SK-N-MC (cell line): ENCODE measurements at regions not wholly inside any gene's neighbourhood (a gene's known extent, or its start where the extent isn't known, plus 50 kb on each side); places are given as distances from the start of the nearest gene placed in this dataset.

Source experiments
- DNase-seq: peaks from one replicate; pipeline ENCODE4 v3.0.0-alpha.2; 2011; ENCODE audit warnings: low read depth, low spot score
- H3K27ac ChIP-seq: fragments of 200-600 bp; sonication (generic); 2 replicates; pipeline ENCODE4 v1.5.1; 2016; ENCODE audit warnings: mixed run types
- H3K36me3 ChIP-seq: fragments of 200-600 bp; sonication (generic); 2 replicates; pipeline ENCODE4 v1.6.1; 2017; ENCODE audit warnings: antibody characterized with exemption, low read length, mixed read lengths; ENCODE audit not compliant: insufficient read depth
- H3K4me3 ChIP-seq: fragments of 200-600 bp; sonication (generic); 2 replicates; pipeline ENCODE4 v1.5.1; 2016
- H3K9ac ChIP-seq: fragments of 200-600 bp; sonication (generic); 2 replicates; pipeline ENCODE4 v1.8.0; 2017; ENCODE audit warnings: mixed run types, mixed read lengths; ENCODE audit not compliant: insufficient read length
- H3K9me3 ChIP-seq: fragments of 200-600 bp; sonication (generic); 2 replicates; pipeline ENCODE4 v1.6.1; 2017; ENCODE audit warnings: low read depth, mild to moderate bottlenecking, antibody characterized with exemption, low read length, moderate library complexity, mixed read lengths
- EZH2 ChIP-seq: fragments of 200-600 bp; sonication (generic); IDR thresholded peaks from one replicate; pipeline ENCODE4 v1.6.1; 2017; ENCODE audit warnings: antibody characterized with exemption
- FOXP2 ChIP-seq: optimal IDR thresholded peaks from 2 replicates; pipeline ENCODE3; 2011; ENCODE audit warnings: mild to moderate bottlenecking, moderate library complexity; ENCODE audit not compliant: insufficient read depth; ENCODE audit errors: extremely low read length, control extremely low read depth
- POLR2AphosphoS5 ChIP-seq: IDR thresholded peaks from 2 replicates; pipeline ENCODE4 v1.6.1; 2012; ENCODE audit warnings: mild to moderate bottlenecking, low read depth, low read length, borderline replicate concordance

DNA sequence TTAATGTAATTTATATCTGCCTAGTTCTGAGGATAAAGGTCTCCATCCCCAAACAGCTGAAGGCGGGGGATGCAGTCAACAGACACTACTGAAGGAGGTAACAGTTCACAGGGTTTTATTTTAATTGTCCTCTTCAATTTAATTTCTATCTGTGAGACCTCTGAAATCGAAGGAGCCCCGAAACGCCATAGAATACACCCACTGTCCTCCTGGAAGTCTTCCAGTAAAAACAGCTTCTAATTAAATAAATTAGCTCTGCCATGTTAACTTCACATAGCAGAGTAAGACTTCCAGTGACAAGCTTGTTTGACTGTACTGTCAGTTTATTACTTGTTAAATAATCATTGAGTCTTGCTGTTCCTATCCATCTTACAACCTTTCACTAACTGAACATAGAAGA lies 193.5 kb downstream of the SEC61B start:
- Histone ChIP-seq H3K4me3 (no peak overlapping the region), H3K27ac (no peak overlapping the region), H3K36me3 (no peaks in the 10 kb centered on the region), H3K9ac (no peak overlapping the region), H3K9me3 (no peaks in the 10 kb centered on the region)
- no peak for DNase-seq
- TF ChIP-seq FOXP2 (no peak), EZH2 (no peak), POLR2AphosphoS5 (no peak)

DNA sequence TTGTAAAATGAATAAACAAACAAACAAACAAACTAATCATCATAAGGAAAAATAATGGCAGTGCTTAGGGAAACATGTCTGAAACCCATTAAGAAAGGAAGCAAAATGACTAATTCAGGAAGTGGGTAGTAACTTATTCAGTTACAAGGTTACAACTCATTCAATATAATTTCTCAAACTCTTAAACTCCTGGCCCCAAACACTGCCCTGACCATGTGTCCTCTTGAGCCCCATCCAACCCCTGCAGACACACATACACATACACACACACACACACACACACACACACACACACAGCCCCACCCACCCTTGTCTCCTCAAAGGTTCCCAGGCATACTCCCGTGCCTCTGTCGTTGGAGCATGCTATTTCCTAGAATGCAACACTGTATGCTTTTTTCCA lies 193.9 kb downstream of the SEC61B start:
- TF ChIP-seq POLR2AphosphoS5 = no peak
- TF ChIP-seq FOXP2 = no peak
- TF ChIP-seq EZH2 = no peak
- DNase-seq = no peak
- H3K9me3 ChIP-seq = no peaks in the 10 kb centered on the region
- no peaks in the 10 kb centered on the region for H3K36me3 ChIP-seq
- no peak overlapping the region for H3K9ac ChIP-seq
- no peak overlapping the region for H3K27ac ChIP-seq
- no peak overlapping the region for H3K4me3 ChIP-seq

DNA sequence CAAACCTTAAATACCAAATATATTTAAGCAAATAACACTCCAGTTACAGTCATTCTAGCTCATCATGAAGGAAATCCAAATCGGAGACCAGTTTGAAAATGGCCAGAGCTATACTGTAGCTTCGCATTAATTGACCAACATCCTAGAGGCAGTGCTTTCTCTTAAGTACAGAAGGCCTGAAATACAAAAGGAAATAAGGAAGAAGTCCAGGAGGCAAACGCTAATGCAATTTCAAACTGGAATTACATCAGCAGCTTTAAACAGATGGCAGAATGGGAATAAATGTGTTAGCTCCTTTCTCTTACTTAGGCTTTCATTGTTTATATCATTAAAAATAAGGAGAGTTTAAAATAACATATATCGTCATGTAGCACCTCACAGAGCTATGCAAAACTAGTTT lies 197.0 kb downstream of the SEC61B start:
- no peaks in the 10 kb centered on the region for H3K9me3 ChIP-seq
- no peaks in the 10 kb centered on the region for H3K36me3 ChIP-seq
- TF ChIP-seq EZH2 = no peak
- no peak for TF ChIP-seq FOXP2
- TF ChIP-seq POLR2AphosphoS5 = no peak
- no peak overlapping the region for H3K4me3 ChIP-seq
- DNase-seq = peak; percentile 28
- peak overlapping the region; percentile 19 for H3K9ac ChIP-seq
- H3K27ac ChIP-seq = peak overlapping the region; percentile 54

DNA sequence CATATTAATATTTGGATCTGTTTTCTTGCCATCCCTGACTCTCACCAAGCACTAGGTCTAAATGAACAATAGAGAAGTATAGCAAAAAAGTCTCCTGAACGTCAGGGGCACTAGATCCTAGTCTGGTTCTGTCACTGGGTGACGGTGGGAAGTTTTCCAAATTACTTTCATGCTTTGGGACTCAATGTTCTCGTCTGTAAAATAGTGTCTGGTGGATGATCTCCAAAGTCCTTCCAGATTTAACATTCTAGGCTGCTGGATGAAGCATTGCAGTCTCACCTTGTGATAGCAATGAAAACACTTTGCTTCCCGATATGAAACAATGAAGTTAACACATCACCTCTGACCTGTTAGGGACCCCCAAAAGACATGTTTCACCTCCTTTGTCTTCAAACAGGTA lies 199.3 kb downstream of the SEC61B start:
- Histone ChIP-seq H3K9me3 (no peaks in the 10 kb centered on the region), H3K9ac (no peak overlapping the region), H3K36me3 (no peaks in the 10 kb centered on the region), H3K27ac (no peak overlapping the region), H3K4me3 (no peak overlapping the region)
- DNase-seq = no peak
- no peak for TF ChIP-seq EZH2
- TF ChIP-seq FOXP2 = no peak
- TF ChIP-seq POLR2AphosphoS5 = no peak

DNA sequence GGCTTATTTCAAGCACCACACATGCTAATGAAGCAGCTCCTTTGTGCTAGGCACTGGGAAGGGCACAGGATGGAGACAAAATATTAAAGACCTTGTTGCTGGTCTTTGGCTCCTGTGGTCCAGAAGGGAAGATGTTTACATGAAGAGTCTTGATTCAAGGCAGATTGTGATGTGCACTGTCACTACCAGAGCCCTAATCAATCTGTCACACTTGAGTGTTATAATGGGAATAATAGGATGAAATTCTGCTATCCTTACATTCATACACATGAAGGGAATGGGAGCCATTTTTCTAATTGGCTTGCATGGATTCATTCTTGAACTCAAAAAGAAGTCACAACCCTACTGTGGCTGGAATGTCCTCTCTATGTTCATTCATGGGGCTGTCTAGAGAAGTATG lies 203.0 kb downstream of the SEC61B start:
- Histone ChIP-seq H3K4me3 (no peak overlapping the region), H3K9ac (no peak overlapping the region), H3K9me3 (no peaks in the 10 kb centered on the region), H3K27ac (no peak overlapping the region), H3K36me3 (no peaks in the 10 kb centered on the region)
- no peak for DNase-seq
- TF ChIP-seq POLR2AphosphoS5 = no peak
- TF ChIP-seq FOXP2 = no peak

DNA sequence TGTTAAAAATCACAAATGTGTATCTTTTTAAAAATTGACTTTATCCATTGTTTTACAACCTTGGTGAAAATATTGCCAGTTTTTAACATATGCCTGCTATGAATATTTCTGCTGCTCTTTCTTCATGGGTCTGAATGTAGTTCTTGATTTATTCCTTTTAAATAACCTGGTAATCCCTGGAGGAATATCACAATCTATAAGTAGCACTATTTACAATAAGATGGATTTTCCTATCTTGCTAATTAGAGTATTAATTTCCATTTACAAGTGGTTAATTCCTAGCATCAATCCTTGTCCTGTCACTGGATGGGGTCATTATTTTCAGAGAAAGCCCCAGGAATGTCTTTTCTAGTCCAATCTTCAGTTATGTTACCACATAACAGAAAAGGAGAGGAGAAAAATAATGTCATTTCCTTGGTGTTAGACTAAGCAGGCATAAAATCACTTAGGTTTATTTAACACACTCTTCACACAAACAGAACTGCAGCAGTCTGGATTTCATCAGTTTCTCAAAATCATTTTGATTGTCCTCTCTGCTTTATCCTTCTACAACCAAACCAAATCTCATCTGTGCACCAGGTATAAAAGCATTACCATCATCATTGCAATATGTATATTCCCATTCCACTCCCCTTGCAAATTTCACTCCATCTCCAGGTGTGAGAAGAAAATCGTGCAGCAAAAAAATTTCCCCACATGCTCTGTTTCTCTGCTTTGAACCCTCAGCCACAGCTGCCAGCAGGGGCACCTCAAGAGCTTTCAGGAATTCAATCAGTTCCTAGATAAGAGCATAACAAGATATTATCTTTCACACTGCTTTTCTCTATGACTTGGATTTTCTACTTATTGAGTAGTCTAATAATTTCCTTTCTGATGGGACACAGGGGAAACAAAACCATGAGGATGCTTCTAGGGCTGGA lies 204.1 kb downstream of the SEC61B start:
- no peak for TF ChIP-seq POLR2AphosphoS5
- no peak for TF ChIP-seq FOXP2
- no peak for TF ChIP-seq EZH2
- DNase-seq = no peak
- no peak overlapping the region for H3K4me3 ChIP-seq
- no peaks in the 10 kb centered on the region for H3K9me3 ChIP-seq
- no peak overlapping the region for H3K27ac ChIP-seq
- peak overlapping the region; percentile 25 for H3K9ac ChIP-seq
- H3K36me3 ChIP-seq = no peaks in the 10 kb centered on the region

DNA sequence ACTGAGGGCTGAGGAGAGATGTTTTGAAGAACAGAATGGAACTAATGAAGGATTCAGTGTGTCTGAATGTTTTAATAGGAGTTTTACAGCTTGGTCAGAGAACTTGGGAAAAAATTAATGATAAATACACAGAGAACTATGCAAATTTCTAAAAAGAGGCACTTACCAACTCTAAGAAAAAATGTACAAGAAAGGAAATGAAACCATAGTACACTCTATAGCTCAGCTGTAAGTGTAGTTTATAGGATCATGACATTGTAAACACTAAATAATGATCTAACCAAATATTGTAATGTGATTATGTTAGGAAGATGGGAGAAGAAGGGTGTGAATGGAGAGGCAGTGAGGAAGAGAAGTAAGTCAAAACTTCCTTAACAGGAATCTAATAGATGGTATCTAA lies 205.2 kb downstream of the SEC61B start:
- Histone ChIP-seq H3K36me3 (no peaks in the 10 kb centered on the region), H3K9me3 (no peaks in the 10 kb centered on the region), H3K27ac (no peak overlapping the region), H3K4me3 (no peak overlapping the region), H3K9ac (no peak overlapping the region)
- TF ChIP-seq FOXP2 (no peak), EZH2 (no peak), POLR2AphosphoS5 (no peak)
- no peak for DNase-seq

DNA sequence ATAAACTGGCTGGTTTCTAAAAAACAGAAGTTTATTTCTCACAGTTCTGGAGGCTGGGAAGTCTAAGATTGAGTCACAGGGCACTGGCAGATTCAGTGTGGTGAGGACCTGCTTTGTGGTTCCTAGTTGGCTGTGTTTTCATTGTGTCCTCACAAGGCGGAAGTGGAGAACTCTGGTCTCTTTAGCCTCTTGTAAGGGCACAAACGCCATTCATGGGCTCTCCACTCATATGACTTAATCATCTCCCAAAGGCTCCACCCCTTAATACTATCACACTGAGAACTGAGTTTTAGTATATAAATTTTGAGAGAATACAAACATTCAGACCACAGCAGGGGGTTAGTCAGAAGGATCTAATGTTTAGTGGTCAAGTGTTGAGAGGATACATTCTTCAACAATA lies 208.2 kb downstream of the SEC61B start:
- H3K9me3 ChIP-seq = no peaks in the 10 kb centered on the region
- no peak overlapping the region for H3K27ac ChIP-seq
- no peaks in the 10 kb centered on the region for H3K36me3 ChIP-seq
- DNase-seq = no peak
- H3K4me3 ChIP-seq = no peak overlapping the region
- H3K9ac ChIP-seq = no peak overlapping the region
- TF ChIP-seq FOXP2 = no peak
- no peak for TF ChIP-seq POLR2AphosphoS5
- no peak for TF ChIP-seq EZH2
